Transverse colon (tissue), 4 donors: ENCODE measurements at regions not wholly inside any gene's neighbourhood (a gene's known extent, or its start where the extent isn't known, plus 50 kb on each side); places are given as distances from the start of the nearest gene placed in this dataset.

Experiments used
- DNase-seq: peaks from one replicate; pipeline ENCODE4 v3.0.0-alpha.2; 2019
- H3K27ac ChIP-seq, 4 donors: fragments of 200-600 bp; sonication (generic); 2 replicates each; pipeline ENCODE4 v1.5.1; 2016 to 2018; ENCODE audit warnings: inconsistent platforms in 4 of 4
- H3K27me3 ChIP-seq: fragments of 200-600 bp; sonication (generic); 2 replicates; pipeline ENCODE4 v1.5.1; 2017; ENCODE audit warnings: inconsistent platforms
- H3K36me3 ChIP-seq, 4 donors: fragments of 200-600 bp; sonication (generic); 2 replicates each; pipeline ENCODE4 v1.5.1; 2017 to 2019; ENCODE audit warnings: inconsistent platforms in 4 of 4
- H3K4me1 ChIP-seq, 4 donors: fragments of 200-600 bp; sonication (generic); 2 replicates each; pipeline ENCODE4 v1.5.1; 2017 to 2020; ENCODE audit warnings: inconsistent platforms in 4 of 4
- H3K4me3 ChIP-seq, 4 donors: fragments of 200-600 bp; sonication (generic); 1 replicate in 1 of 4; 2 replicates in 3 of 4; pipeline versions ENCODE4 v1.5.1 to v1.6.1; 2017 to 2019; ENCODE audit warnings: inconsistent platforms in 4 of 4
- H3K9me3 ChIP-seq, 2 donors: fragments of 200-600 bp; sonication (generic); 2 replicates each; pipeline ENCODE4 v1.5.1; 2017 to 2019; ENCODE audit warnings: inconsistent platforms in 2 of 2
- CTCF ChIP-seq, 5 experiments: fragments of 200-600 bp in 3 of 5; fragments of 450-650 bp in 2 of 5; sonication (generic) in 3 of 5; IDR thresholded peaks; 1 replicate in 2 of 5; 2 replicates in 3 of 5; pipeline ENCODE4 v1.5.1; 2016 to 2017; ENCODE audit warnings: antibody characterized with exemption in 5 of 5, inconsistent platforms in 3 of 5, mild to moderate bottlenecking in 2 of 5, moderate library complexity in 1 of 5
- EP300 ChIP-seq: sonication (generic); formaldehyde crosslinking; IDR thresholded peaks from one replicate; pipeline ENCODE4 v1.6.1; 2017; ENCODE audit warnings: antibody characterized with exemption, low read depth
- POLR2A ChIP-seq: fragments of 450-650 bp; IDR thresholded peaks from one replicate; pipeline ENCODE4 v1.6.1; 2016; ENCODE audit warnings: antibody characterized with exemption, mild to moderate bottlenecking, moderate library complexity
- POLR2AphosphoS5 ChIP-seq, 3 donors: sonication (generic); formaldehyde crosslinking; IDR thresholded peaks; one replicate each; pipeline ENCODE4 v1.6.1; 2016; ENCODE audit warnings: antibody characterized with exemption in 3 of 3
- WGBS, 2 donors: methylation state at CpG; one replicate each; pipeline ENCODE4 v1.1.5; 2018; ENCODE audit warnings: low coverage in 1 of 2; 5-methylcytosine and 5-hydroxymethylcytosine counted together
- in situ Hi-C, 4 donors: fragments of 200-750 bp; cut with MboI; loops; one replicate each; pipeline versions ENCODE4 v1.15.0 to v1.15.1; 2017; ENCODE audit warnings: low sequenced_read_pairs in 3 of 4, low pct_ligation_motif_present in 1 of 4, low pct_unique_long_range_greater_than_20kb in 1 of 4
- intact Hi-C: fragments of 100-400 bp; cut with DNase I; formaldehyde crosslinking; loops from one replicate; pipeline ENCODE4 v1.15.1; 2023; ENCODE audit warnings: low total_unique reads

- no peak for TF ChIP-seq POLR2A
- no peak for TF ChIP-seq EP300
- no peak for TF ChIP-seq CTCF (IDR thresholded peaks at IDR 0.05)
- TF ChIP-seq POLR2AphosphoS5 (IDR thresholded peaks at IDR 0.05): no peak
- Histone ChIP-seq H3K4me3 (no peak overlapping the region), H3K9me3 (no peaks in the 10 kb centered on the region), H3K27me3 (no peaks in the 10 kb centered on the region), H3K36me3 (no peaks in the 10 kb centered on the region), H3K4me1 (peaks cover 0 to 10% (median 1%) of the 10 kb centered on the region in 4 donors), H3K27ac (no peak overlapping the region)
- intact Hi-C loops (no loop called here), in situ Hi-C loops (loop anchor here in 2 of 4 donors (25.0 kb wide), 1 partner anchor 164 kb away; no protein-coding TSS in a partner anchor)
- no peak for DNase-seq
- 63% methylated on average over 11 of the region's 11 CpGs; no CpG with 5 or more reads in 1 of the 2 donors for WGBS, 2 donors
Measured at GRCh38 chr1:47547753-47548573, 110.1 kb downstream of the FOXD2 start.

GRCh38 chr1:47548637-47549036 lies 110.8 kb downstream of the FOXD2 start:
- H3K36me3 ChIP-seq: no peaks in the 10 kb centered on the region
- intact Hi-C loops: no loop called here
- no peak for DNase-seq
- WGBS, 2 donors: 74 to 92% methylated on average over 2 of the region's 2 CpGs
- TF ChIP-seq POLR2A (no peak), CTCF (IDR thresholded peaks at IDR 0.05) (no peak), EP300 (no peak), POLR2AphosphoS5 (IDR thresholded peaks at IDR 0.05) (no peak)
- H3K4me1 ChIP-seq: peaks cover 0 to 9% (median 1%) of the 10 kb centered on the region in 4 donors
- no peak overlapping the region for H3K4me3 ChIP-seq
- no peaks in the 10 kb centered on the region for H3K27me3 ChIP-seq
- no peak overlapping the region for H3K27ac ChIP-seq
- H3K9me3 ChIP-seq: no peaks in the 10 kb centered on the region
- in situ Hi-C loops: loop anchor here in 2 of 4 donors (25.0 kb wide), 1 partner anchor 164 kb away; no protein-coding TSS in a partner anchor

- Histone ChIP-seq H3K36me3 (no peaks in the 10 kb centered on the region), H3K9me3 (no peaks in the 10 kb centered on the region), H3K4me3 (no peak overlapping the region), H3K4me1 (peaks cover 0 to 17% (median 5%) of the 10 kb centered on the region in 4 donors), H3K27me3 (no peaks in the 10 kb centered on the region), H3K27ac (no peak overlapping the region)
- TF ChIP-seq EP300: no peak
- TF ChIP-seq POLR2AphosphoS5 (IDR thresholded peaks at IDR 0.05): no peak
- TF ChIP-seq POLR2A: no peak
- TF ChIP-seq CTCF (IDR thresholded peaks at IDR 0.05): no peak
- in situ Hi-C loops (loop anchor here in 2 of 4 donors (25.0 kb wide), 1 partner anchor 163 kb away; no protein-coding TSS in a partner anchor), intact Hi-C loops (no loop called here)
- WGBS, 2 donors: 75% methylated on average over 2 of the region's 2 CpGs; no CpG with 5 or more reads in 1 of the 2 donors
- no peak for DNase-seq
Measured at GRCh38 chr1:47549532-47549931, 111.7 kb downstream of the FOXD2 start.

GRCh38 chr1:47550929-47551328 lies 113.1 kb downstream of the FOXD2 start:
- no peak for DNase-seq
- no peaks in the 10 kb centered on the region for H3K9me3 ChIP-seq
- in situ Hi-C loops (no loop called here), intact Hi-C loops (loop anchor here (5.0 kb wide), 1 partner anchor 1514 kb away; no protein-coding TSS in a partner anchor)
- H3K4me3 ChIP-seq: no peak overlapping the region
- no peaks in the 10 kb centered on the region for H3K27me3 ChIP-seq
- H3K4me1 ChIP-seq: peaks cover 5 to 25% (median 15%) of the 10 kb centered on the region in 4 donors
- no peak for TF ChIP-seq POLR2AphosphoS5 (IDR thresholded peaks at IDR 0.05)
- no peak overlapping the region for H3K27ac ChIP-seq
- H3K36me3 ChIP-seq: no peaks in the 10 kb centered on the region
- 81 to 86% methylated on average over 4 to 5 of the region's 5 CpGs for WGBS, 2 donors
